ENCODE measurements at regions not wholly inside any gene's neighbourhood (a gene's known extent, or its start where the extent isn't known, plus 50 kb on each side); places are given as distances from the start of the nearest gene placed in this dataset.

GRCh38 chr2:153394247-153394646 is 84.3 kb downstream of the RPRM start:
- TF ChIP-seq CTCF (IDR thresholded peaks at IDR 0.05; ENCODE audit: insufficient read depth, low read length, poor library complexity, severe bottlenecking), result no peak
- TF ChIP-seq EZH2phosphoT487 (conservative IDR thresholded peaks at IDR 0.05; ENCODE audit: low read length), result no peak

Measured in SU-DHL-6 (cell line).